DND-41 (cell line): ENCODE measurements at regions not wholly inside any gene's neighbourhood (a gene's known extent, or its start where the extent isn't known, plus 50 kb on each side); places are given as distances from the start of the nearest gene placed in this dataset.

Experiments used
- ATAC-seq: fragments of 200-7000 bp; cut with Tn5 transposase; 3 replicates; pipeline ENCODE4 v1.9.1; 2021; ENCODE audit warnings: low read depth; ENCODE audit not compliant: insufficient read depth
- DNase-seq: peaks from one replicate; pipeline ENCODE4 v3.0.0-alpha.2; 2020
- H2AFZ ChIP-seq: 2 replicates; pipeline ENCODE4 v1.6.0; 2012; ENCODE audit warnings: low read depth, low read length
- H3K27ac ChIP-seq: 2 replicates; pipeline ENCODE4 v1.5.1; 2012; ENCODE audit warnings: low read length, inconsistent platforms
- H3K27me3 ChIP-seq: fragments of 200-600 bp; sonication (generic); 2 replicates; pipeline ENCODE4 v1.6.0; 2012; ENCODE audit warnings: low read length, mild to moderate bottlenecking, inconsistent platforms; ENCODE audit not compliant: insufficient read depth, poor library complexity
- H3K36me3 ChIP-seq: 2 replicates; pipeline ENCODE4 v1.5.1; 2012; ENCODE audit warnings: low read length, inconsistent platforms; ENCODE audit not compliant: insufficient read depth
- H3K4me1 ChIP-seq: 2 replicates; pipeline ENCODE4 v1.5.1; 2012; ENCODE audit warnings: mild to moderate bottlenecking, low read length; ENCODE audit not compliant: insufficient read depth
- H3K4me2 ChIP-seq: 2 replicates; pipeline ENCODE4 v1.6.0; 2012; ENCODE audit warnings: mild to moderate bottlenecking, moderate library complexity, low read length, inconsistent platforms; ENCODE audit not compliant: insufficient read depth
- H3K4me3 ChIP-seq, 2 experiments: fragments of 200-600 bp in 1 of 2; shearing (Covaris generic) in 1 of 2; 2 replicates each; pipeline ENCODE4 v1.5.1; 2012 to 2016; ENCODE audit warnings: inconsistent platforms in 2 of 2, low read length in 2 of 2, mild to moderate bottlenecking in 2 of 2, low read depth in 1 of 2, moderate library complexity in 1 of 2
- H3K79me2 ChIP-seq: 2 replicates; pipeline ENCODE4 v1.6.0; 2012; ENCODE audit warnings: low read length, inconsistent platforms; ENCODE audit not compliant: insufficient read depth
- H3K9ac ChIP-seq: 2 replicates; pipeline ENCODE4 v1.6.0; 2012; ENCODE audit warnings: low read depth, mild to moderate bottlenecking, inconsistent platforms, low read length, moderate library complexity
- H3K9me3 ChIP-seq: 2 replicates; pipeline ENCODE4 v1.5.1; 2012; ENCODE audit warnings: low read length, moderate library complexity, mild to moderate bottlenecking, inconsistent platforms; ENCODE audit not compliant: insufficient read depth, severe bottlenecking
- H4K20me1 ChIP-seq: 2 replicates; pipeline ENCODE4 v1.6.0; 2012; ENCODE audit warnings: low read length; ENCODE audit not compliant: insufficient read depth
- EZH2 ChIP-seq: IDR thresholded peaks from 3 replicates; pipeline ENCODE4 v1.6.1; 2012; ENCODE audit warnings: borderline replicate concordance, low read depth, mild to moderate bottlenecking, moderate library complexity, low read length, inconsistent platforms; ENCODE audit not compliant: severe bottlenecking
- TF ChIP-seq, protein P1 (sequence below): IDR thresholded peaks from 2 replicates; pipeline ENCODE4 v1.5.1; 2012; ENCODE audit warnings: borderline replicate concordance, low read length, moderate library complexity, mild to moderate bottlenecking; ENCODE audit not compliant: poor library complexity, severe bottlenecking; ENCODE audit errors: extremely low read depth

DNA sequence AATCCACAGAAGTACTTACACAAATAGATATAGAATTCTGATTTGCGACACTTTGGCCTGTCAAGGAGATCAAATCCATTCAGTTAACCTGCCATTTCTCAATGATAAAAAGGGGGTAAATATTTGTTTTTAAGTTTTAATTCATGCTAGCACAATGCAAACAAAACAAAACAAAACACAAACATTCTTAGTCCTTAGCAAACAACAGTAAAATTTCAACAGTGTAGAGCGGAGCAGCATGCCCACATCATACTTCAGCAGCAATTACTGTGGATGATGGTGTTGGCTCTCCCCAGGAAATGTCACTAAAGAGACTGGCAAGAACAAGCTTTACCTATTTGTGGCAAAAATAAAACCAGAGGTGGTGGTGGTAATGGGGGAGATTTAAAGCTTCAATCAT lies 625.2 kb upstream of the PCDH20 start:
- H3K4me1 ChIP-seq, result no peaks in the 10 kb centered on the region
- no peak for ATAC-seq

DNA sequence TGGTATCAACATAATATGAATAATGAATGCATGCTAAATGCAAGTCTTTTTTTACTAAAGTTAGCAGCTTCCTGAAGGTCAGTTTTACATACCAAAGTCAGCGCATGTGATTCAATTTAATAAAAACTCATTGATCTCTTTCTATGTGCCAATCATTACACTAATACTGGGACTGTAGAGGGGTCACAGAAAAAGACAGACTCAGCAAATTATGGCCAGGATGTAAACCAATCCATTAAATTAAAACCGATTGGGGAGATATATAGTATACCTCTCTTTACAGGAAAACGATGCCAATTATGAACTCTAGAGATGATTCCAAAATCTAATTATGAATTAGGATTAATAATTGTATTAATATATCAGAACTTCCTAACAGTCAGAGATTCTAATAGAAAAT lies 624.4 kb upstream of the PCDH20 start:
- H3K9ac ChIP-seq, result no peak overlapping the region
- H3K36me3 ChIP-seq, result no peaks in the 10 kb centered on the region
- H3K4me1 ChIP-seq, result no peaks in the 10 kb centered on the region
- no peaks in the 10 kb centered on the region for H3K79me2 ChIP-seq
- DNase-seq (no peak), ATAC-seq (no peak)
- H3K4me3 ChIP-seq, result no peak overlapping the region
- no peaks in the 10 kb centered on the region for H3K9me3 ChIP-seq
- no peak overlapping the region for H2AFZ ChIP-seq
- no peaks in the 10 kb centered on the region for H3K27me3 ChIP-seq
- no peak for TF ChIP-seq EZH2
- TF ChIP-seq, protein P1, sequence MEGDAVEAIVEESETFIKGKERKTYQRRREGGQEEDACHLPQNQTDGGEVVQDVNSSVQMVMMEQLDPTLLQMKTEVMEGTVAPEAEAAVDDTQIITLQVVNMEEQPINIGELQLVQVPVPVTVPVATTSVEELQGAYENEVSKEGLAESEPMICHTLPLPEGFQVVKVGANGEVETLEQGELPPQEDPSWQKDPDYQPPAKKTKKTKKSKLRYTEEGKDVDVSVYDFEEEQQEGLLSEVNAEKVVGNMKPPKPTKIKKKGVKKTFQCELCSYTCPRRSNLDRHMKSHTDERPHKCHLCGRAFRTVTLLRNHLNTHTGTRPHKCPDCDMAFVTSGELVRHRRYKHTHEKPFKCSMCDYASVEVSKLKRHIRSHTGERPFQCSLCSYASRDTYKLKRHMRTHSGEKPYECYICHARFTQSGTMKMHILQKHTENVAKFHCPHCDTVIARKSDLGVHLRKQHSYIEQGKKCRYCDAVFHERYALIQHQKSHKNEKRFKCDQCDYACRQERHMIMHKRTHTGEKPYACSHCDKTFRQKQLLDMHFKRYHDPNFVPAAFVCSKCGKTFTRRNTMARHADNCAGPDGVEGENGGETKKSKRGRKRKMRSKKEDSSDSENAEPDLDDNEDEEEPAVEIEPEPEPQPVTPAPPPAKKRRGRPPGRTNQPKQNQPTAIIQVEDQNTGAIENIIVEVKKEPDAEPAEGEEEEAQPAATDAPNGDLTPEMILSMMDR, result no peak
- no peak overlapping the region for H3K4me2 ChIP-seq
- H3K27ac ChIP-seq, result no peak overlapping the region
- H4K20me1 ChIP-seq, result no peaks in the 10 kb centered on the region

More for the DNA sequence above, 625.2 kb upstream of the PCDH20 start:
- H2AFZ ChIP-seq, result no peak overlapping the region
- H3K79me2 ChIP-seq, result no peaks in the 10 kb centered on the region
- TF ChIP-seq EZH2, result no peak
- TF ChIP-seq, protein P1, result no peak
- no peaks in the 10 kb centered on the region for H3K9me3 ChIP-seq
- H4K20me1 ChIP-seq, result no peaks in the 10 kb centered on the region
- no peak overlapping the region for H3K4me2 ChIP-seq
- H3K9ac ChIP-seq, result no peak overlapping the region
- no peak overlapping the region for H3K4me3 ChIP-seq
- H3K27ac ChIP-seq, result no peak overlapping the region
- H3K36me3 ChIP-seq, result no peaks in the 10 kb centered on the region
- no peak for DNase-seq
- no peaks in the 10 kb centered on the region for H3K27me3 ChIP-seq

DNA sequence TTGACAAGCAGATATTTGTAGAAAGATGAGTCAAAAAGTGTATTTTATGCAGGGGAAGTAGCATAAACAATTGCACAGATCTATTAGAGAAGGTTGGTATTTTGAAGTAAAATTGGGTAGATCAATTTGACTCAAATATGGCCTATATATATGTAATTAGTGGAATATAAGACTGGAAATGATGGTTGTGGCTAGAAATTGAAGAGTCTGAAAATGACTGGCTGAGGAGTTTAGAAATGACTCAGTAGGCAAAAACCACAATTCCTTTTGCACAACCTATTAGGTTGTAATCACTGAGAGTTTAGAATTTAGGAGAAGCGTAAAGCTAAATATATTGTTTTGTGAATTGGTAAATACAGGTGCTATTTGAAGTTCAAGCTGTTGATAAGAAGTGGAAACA lies 622.6 kb upstream of the PCDH20 start:
- DNase-seq, result no peak
- no peak overlapping the region for H3K27ac ChIP-seq
- no peaks in the 10 kb centered on the region for H3K79me2 ChIP-seq
- H3K4me3 ChIP-seq, result no peak overlapping the region
- H3K27me3 ChIP-seq, result no peaks in the 10 kb centered on the region
- no peaks in the 10 kb centered on the region for H4K20me1 ChIP-seq
- no peak overlapping the region for H3K9ac ChIP-seq
- no peaks in the 10 kb centered on the region for H3K36me3 ChIP-seq
- H3K9me3 ChIP-seq, result no peaks in the 10 kb centered on the region
- H3K4me1 ChIP-seq, result no peaks in the 10 kb centered on the region
- ATAC-seq, result no peak
- H2AFZ ChIP-seq, result no peak overlapping the region
- H3K4me2 ChIP-seq, result no peak overlapping the region
- TF ChIP-seq, protein P1, result no peak
- no peak for TF ChIP-seq EZH2

DNA sequence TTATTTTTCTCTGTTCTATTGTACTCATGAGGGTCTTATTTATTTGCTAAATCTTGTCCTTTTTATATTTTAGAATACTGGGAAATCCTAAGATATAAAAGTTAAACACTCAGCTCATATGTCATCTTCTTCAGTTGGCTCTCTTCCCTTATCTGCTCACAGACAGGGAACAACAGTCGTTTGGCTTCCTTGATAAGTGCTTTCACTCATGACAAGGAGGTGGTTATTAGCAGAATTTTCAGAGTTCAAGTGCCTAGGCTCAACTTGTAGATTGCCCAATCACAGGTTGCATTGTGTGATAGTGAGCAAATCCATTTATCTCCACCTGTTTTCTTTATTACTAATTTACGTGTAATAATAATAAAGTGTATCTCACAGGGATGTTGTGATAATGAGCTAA lies 620.3 kb upstream of the PCDH20 start:
- Histone ChIP-seq H3K27me3 (no peaks in the 10 kb centered on the region), H4K20me1 (no peaks in the 10 kb centered on the region), H3K79me2 (no peaks in the 10 kb centered on the region), H3K9me3 (no peaks in the 10 kb centered on the region), H3K4me3 (no peak overlapping the region), H2AFZ (no peak overlapping the region), H3K4me2 (no peak overlapping the region), H3K4me1 (no peaks in the 10 kb centered on the region), H3K9ac (no peak overlapping the region), H3K27ac (no peak overlapping the region), H3K36me3 (no peaks in the 10 kb centered on the region)
- DNase-seq (no peak), ATAC-seq (no peak)
- TF ChIP-seq, protein P1, result no peak
- TF ChIP-seq EZH2, result no peak
